ENCODE measurements at regions not wholly inside any gene's neighbourhood (a gene's known extent, or its start where the extent isn't known, plus 50 kb on each side); places are given as distances from the start of the nearest gene placed in this dataset.

GRCh38 chr20:22308934-22309333 lies 275.4 kb downstream of the FOXA2 start:
- DNase-seq = no peak

DNA sequence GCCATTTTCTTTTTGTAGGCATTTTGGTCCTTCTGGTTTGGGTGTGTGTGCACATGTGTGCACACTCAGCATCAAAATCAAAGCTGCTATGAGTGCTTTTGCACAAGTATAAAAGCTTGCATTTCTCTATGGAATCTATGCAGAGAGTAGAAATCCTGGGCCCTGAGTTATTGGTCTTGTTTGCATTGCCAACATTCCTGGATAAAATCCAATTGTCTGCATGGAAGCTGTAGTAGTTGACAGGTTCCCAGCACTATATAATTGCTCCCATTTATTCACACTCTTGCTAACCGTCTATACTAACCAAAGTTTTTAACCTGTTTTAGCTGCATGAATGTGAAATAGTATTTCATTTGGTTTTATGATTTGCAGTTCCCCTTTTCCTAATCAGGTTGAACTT lies 277.0 kb downstream of the FOXA2 start:
- no peak for DNase-seq

GRCh38 chr20:22305381-22305780 lies 279.0 kb downstream of the FOXA2 start:
- DNase-seq = no peak

DNA sequence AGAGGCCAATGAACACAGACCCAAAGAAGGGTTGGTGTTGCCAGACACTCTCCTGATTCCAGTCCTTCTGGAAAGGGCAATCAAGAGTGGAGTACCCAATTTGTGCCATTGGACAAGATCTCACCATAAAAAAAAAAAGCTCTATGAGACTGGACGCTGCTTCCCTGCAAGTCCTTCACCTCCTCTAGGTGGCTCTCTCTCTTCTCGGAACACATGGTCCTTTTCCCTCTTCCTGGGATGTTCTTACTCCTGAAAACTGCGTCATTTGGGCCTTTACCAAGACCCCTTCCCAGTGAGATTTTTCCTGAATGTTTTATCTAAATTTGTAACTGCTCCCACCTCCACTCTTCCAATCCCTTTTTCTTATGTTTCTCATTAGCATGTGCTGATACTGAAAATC lies 280.8 kb downstream of the FOXA2 start:
- no peak for DNase-seq

DNA sequence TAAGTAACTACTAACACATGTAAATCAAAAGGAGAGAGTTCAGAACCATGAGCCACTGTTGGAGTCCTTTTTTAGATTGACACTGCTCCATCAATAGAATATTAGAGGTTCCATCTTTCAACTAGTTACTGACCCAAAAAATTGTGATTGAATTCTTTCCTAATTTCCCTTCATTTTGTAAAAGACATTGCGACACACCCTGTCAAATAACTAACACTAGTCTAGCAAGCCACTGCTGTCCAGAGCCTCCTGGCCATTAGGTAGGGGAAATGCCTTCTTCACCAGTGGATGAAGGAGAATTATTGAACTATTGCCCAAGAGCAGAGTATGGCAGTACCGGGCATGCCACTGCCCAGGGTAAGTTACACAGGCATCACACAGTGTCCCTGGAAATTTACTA lies 282.3 kb downstream of the FOXA2 start:
- DNase-seq = no peak

DNA sequence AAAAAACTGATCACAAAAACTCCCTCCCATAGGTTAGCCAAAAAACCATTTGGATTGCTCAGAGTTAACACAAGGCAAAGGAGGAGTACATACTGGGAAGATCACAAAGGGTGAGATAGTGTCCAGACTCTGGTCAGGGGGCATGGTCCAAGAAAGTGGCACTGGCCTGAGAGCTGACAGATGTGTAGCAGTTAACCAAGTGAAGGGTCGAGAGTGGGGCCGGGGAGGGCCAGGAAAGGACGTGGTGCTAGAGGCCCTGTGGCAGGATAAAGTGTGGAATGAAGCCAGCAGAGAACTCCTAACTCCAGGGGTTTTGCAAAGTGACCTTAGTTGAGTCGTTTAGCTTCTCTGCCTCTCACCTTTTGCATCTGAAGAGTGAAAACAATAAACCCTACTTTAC lies 290.5 kb downstream of the FOXA2 start:
- DNase-seq = no peak

GRCh38 chr20:22289442-22289841 lies 294.9 kb downstream of the FOXA2 start:
- DNase-seq = no peak

GRCh38 chr20:22288957-22289356 lies 295.4 kb downstream of the FOXA2 start:
- no peak for DNase-seq

- DNase-seq = no peak
Measured at GRCh38 chr20:22288156-22288555, 296.2 kb downstream of the FOXA2 start.

DNA sequence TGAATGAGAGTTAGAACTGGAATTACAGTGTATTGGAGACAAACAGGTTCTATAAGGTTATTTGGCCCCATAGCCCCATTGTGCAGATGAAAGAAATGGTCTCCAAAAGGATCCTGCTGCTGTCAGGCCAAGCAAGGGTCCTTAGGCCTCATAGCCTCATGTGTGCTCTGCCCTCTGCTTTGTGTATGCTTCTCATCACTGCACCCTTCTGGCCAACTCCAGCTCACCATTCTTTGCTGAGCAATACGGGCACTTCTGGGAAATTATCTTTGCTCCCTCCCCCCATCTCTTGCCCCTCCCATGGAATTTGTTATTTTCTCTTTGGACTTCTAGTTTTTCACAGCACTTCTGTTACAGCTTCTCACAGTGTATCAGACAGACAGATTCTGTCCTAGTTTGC lies 298.8 kb downstream of the FOXA2 start:
- DNase-seq = no peak

DNA sequence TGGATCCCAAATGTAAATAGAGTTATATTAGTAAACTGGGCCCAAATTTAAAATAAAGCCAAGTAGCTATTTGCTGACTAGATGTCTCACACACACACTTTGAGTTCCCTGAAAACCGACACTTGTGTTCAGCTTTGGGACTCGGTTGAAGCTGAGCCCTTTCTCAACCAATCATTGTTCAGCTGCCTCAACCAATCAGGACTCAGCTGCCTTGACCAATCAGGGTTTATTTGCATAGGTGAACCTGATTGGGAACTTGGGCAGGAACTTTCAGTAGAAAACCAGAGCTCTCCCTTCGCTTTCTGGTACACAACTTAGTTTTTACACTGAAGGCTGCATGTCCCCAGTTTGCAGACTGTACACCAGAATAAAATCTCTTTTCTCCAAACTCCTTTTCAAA lies 301.7 kb downstream of the FOXA2 start:
- DNase-seq = no peak

DNA sequence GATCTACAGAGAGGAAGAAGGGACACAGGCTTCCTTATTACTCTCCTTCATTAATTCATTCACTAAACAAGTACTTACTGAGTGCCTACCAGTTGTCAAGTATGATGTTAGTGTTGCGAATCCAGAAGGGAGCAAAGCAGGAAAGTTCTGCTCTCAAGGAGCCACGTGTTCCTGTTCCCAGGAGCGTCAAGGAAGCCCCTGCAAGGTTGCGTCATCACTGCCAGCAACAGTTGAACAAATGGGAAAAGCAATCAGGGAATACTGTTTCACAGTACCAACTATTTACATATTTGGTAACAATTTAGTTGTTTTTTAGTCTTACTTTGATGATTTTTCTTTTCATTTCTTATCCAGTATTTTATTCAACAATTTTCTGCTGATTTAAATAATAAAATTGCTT lies 310.0 kb downstream of the FOXA2 start:
- DNase-seq = no peak

GRCh38 chr20:22268675-22269074 lies 315.7 kb downstream of the FOXA2 start:
- DNase-seq = no peak

DNA sequence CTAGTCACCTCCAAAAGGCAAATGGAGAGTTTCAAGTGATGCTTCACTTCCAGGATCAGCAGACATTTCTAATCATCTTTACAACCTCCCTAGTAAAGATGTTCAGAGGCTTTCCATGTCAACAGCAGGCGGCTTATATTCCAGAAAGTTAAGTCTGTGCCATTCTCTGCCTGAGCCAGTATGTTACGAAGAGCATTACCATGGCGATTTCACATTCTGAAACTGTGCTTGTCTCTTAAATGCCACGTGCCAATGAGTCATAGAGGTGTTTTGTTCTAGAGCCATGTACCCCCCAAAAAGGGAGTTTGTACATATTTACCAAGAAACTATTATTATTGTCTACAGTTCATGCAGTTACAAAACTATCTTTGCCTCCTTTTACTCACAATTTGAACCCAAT lies 319.5 kb downstream of the FOXA2 start:
- no peak for DNase-seq

DNA sequence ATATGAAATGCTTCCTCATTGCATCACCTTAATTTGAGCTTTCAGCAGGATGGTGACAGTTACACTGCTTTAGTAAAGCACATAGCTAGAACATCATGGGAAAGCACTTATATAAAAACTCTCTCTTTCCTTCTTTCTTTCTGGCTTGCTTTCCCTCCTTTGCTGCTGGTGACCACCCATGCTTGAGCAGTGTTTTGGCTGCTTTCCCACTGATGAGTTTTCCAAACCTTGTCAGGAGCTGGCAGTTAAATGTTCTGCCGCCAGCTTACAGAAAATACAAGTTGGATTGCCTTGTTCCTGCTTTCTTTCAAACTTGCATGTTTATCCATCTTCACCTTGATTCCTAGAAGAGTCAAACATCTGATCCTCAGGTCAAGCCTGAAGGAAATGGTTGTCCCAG lies 323.9 kb downstream of the FOXA2 start:
- no peak for DNase-seq

DNA sequence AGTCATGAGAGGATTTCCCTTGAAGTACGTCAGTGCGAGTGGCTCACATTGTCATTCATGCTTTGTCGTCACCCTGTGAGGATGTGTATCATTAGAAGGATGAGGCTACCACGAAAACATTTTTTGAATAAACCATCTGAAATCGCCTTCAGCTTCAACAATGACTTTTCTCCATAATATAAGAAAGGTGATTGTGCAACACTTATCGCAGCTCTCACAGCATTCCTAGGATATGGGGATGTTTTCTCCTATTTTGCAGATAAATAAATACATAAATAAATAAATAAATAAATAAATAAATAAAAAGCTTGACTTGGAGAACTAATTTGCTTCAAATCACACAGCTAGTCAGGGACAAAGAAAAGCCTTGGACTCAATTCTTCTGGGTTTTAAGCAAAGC lies 326.5 kb downstream of the FOXA2 start:
- DNase-seq = no peak

GRCh38 chr20:22248051-22248667 lies 336.2 kb downstream of the FOXA2 start:
- DNase-seq = no peak

DNA sequence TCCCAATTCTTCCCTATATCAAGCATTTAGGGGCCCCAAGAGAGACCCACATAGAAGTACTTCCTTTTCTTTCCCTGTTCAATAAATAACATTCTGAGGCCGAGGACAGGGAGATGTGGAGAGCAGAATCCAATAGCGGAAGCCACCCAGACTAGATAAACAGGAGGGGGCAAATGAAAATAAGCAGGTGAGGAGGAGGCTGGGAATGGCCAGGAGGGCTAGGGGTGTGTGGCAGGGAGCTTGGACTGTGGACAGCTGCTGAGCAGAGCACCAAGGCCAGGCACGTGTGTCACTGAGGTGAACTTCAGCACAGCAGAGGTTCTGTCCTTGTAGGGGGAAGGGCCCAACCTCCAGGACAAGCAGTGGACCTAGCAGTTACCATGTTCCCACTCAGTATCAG lies 339.2 kb downstream of the FOXA2 start:
- DNase-seq = no peak

GRCh38 chr20:22243067-22243466 lies 341.3 kb downstream of the FOXA2 start:
- DNase-seq = no peak

- DNase-seq = no peak
Measured at GRCh38 chr20:22241609-22242008, 342.8 kb downstream of the FOXA2 start.

- no peak for DNase-seq
Measured at GRCh38 chr20:22232923-22233322, 351.4 kb downstream of the FOXA2 start.

DNA sequence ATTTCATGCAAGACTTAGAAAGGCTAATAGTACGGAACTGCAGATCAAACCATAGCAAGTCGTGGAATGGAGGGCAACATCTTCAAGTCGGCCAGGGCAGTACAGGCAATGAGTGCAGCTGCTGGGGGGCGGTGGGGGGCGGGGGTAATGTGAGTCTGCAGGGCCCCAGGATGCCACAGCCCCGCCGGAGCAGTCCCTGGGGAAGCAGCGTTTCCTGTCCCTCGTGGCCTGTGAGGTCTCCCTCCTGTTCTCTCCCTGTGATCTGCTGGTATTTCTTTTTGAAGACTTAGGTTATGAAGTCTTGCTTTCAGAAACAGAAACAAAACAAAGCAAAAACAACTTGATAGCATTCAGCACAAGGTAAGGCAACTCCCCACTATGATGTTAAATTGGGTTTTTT lies 351.9 kb downstream of the FOXA2 start:
- no peak for DNase-seq

DNA sequence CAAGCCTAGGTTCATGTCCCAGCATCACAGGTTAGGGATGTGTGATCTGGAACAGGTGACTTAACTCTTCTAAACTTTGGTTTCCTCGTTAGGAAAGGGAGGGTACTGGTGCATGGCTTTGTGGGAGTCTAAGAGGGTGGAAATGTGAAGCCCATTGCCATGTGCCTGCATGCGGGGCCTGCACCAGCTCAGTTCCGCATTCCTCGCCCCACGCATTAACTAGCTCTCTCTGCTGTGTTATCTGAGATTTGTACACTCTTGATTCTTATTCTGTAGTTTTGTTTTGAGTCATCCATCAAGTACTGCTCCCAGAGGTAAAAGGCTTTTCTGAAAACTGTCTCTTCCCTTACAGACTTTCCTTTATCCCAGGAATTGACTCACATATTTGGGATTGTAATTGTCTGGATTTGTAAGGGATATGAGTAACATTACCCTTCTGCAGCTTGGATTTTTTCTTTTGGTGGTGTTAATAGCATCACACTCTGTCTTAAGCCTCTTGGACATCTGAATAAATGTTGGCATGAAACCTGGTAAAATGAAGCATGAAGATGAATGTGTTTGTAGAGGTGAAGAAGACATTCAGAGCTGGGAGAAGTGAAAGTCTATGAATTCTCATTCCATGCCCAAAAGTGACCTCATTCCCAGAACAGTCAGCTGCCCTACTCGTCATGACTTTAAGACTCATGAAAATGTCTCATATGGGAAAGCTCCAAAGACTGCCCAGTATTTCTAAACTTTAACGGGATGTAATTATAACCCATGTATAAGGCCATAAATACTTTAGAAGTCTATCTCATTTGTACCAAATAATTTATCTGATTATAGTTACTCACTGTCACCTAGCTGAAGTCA lies 357.3 kb downstream of the FOXA2 start:
- no peak for DNase-seq

DNA sequence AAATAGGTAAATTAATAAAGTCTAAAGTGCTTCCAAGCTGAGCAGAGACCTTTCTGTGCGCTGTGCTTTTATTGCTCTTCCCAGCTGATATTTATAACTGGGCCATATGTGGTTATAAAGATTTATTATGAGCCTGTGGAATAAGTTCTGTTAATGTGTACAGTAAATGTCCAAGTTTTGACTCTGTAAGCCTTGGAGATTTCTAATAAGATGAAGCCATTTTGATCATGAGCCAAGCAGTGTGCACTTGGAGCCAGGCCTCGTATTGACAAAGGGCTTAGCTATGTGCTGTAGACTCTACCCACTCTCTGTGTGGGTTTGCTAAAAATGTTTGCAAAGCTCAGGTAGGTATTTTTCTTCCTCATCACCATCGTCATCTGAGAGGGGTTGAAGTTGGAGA lies 361.1 kb downstream of the FOXA2 start:
- DNase-seq = no peak

Data from hippocampal formation (tissue), 2 donors.